ENCODE measurements at regions not wholly inside any gene's neighbourhood (a gene's known extent, or its start where the extent isn't known, plus 50 kb on each side); places are given as distances from the start of the nearest gene placed in this dataset.
A peak's percentile ranks its signal among the peaks of the same experiment; 100 is the strongest.

- no peak for DNase-seq
Observed at GRCh38 chr2:136257893-136258292, 139.9 kb upstream of the CXCR4 start.

- no peak for DNase-seq
Observed at GRCh38 chr2:136255648-136256461, 137.9 kb upstream of the CXCR4 start.

GRCh38 chr2:136255127-136255526 is 137.2 kb upstream of the CXCR4 start:
- DNase-seq, result no peak

- DNase-seq, result no peak
Observed at GRCh38 chr2:136254681-136255080, 136.7 kb upstream of the CXCR4 start.

GRCh38 chr2:136253288-136254004 is 135.5 kb upstream of the CXCR4 start:
- no peak for DNase-seq

- no peak for DNase-seq
Observed at GRCh38 chr2:136251885-136252585, 134.1 kb upstream of the CXCR4 start.

GRCh38 chr2:136251197-136251884 is 133.4 kb upstream of the CXCR4 start:
- DNase-seq, result no peak

- no peak for DNase-seq
Observed at GRCh38 chr2:136250131-136250530, 132.2 kb upstream of the CXCR4 start.

GRCh38 chr2:136248907-136249306 is 131.0 kb upstream of the CXCR4 start:
- DNase-seq, result no peak

GRCh38 chr2:136248242-136248641 is 130.3 kb upstream of the CXCR4 start:
- DNase-seq, result peak; percentile 65

GRCh38 chr2:136247204-136247950 is 129.4 kb upstream of the CXCR4 start:
- no peak for DNase-seq

GRCh38 chr2:136246086-136246669 is 128.2 kb upstream of the CXCR4 start:
- no peak for DNase-seq

GRCh38 chr2:136245211-136245610 is 127.3 kb upstream of the CXCR4 start:
- no peak for DNase-seq

GRCh38 chr2:136244536-136244885 is 126.6 kb upstream of the CXCR4 start:
- DNase-seq, result no peak

GRCh38 chr2:136243638-136244535 is 125.9 kb upstream of the CXCR4 start:
- no peak for DNase-seq

- DNase-seq, result no peak
Observed at GRCh38 chr2:136242687-136243277, 124.8 kb upstream of the CXCR4 start.

GRCh38 chr2:136242100-136242499 is 124.2 kb upstream of the CXCR4 start:
- DNase-seq, result no peak

- no peak for DNase-seq
Observed at GRCh38 chr2:136239079-136239685, 121.2 kb upstream of the CXCR4 start.

- DNase-seq, result no peak
Observed at GRCh38 chr2:136238286-136239078, 120.5 kb upstream of the CXCR4 start.
